Gastroesophageal sphincter (tissue), 3 donors: ENCODE measurements at regions not wholly inside any gene's neighbourhood (a gene's known extent, or its start where the extent isn't known, plus 50 kb on each side); places are given as distances from the start of the nearest gene placed in this dataset.

ENCODE experiments used
- CTCF ChIP-seq, 4 experiments: fragments of 200-600 bp in 2 of 4; fragments of 450-650 bp in 2 of 4; sonication (generic) in 1 of 4; IDR thresholded peaks; one replicate each; pipeline ENCODE4 v1.5.1; 2017 to 2019; ENCODE audit warnings: antibody characterized with exemption in 4 of 4, mild to moderate bottlenecking in 2 of 4, moderate library complexity in 2 of 4
- POLR2A ChIP-seq, 2 donors: fragments of 450-650 bp; IDR thresholded peaks; one replicate each; pipeline ENCODE4 v1.6.1; 2017; ENCODE audit warnings: antibody characterized with exemption in 2 of 2, mild to moderate bottlenecking in 2 of 2, moderate library complexity in 1 of 2

- TF ChIP-seq CTCF (IDR thresholded peaks at IDR 0.05) (no peak), POLR2A (IDR thresholded peaks at IDR 0.05) (no peak)
Measured at GRCh38 chr10:47057471-47057870, 146.2 kb downstream of the PTPN20 start.
